Spleen (tissue), 7 donors: ENCODE measurements at regions not wholly inside any gene's neighbourhood (a gene's known extent, or its start where the extent isn't known, plus 50 kb on each side); places are given as distances from the start of the nearest gene placed in this dataset.
"Not testable (repeated sequence)": the region's sequence is repeated elsewhere in the genome, so short reads cannot be mapped to it uniquely, and the experiment has no call there.

Source experiments
- POLR2AphosphoS5 ChIP-seq, 3 donors: sonication (generic); formaldehyde crosslinking; IDR thresholded peaks; one replicate each; pipeline ENCODE4 v1.5.1; 2017; ENCODE audit warnings: antibody characterized with exemption in 3 of 3
- TF ChIP-seq, protein P1 (sequence below), 11 experiments: fragments of 200-600 bp in 7 of 11; fragments of 450-650 bp in 4 of 11; sonication (generic) in 4 of 11; IDR thresholded peaks in 8 of 11; conservative IDR thresholded peaks in 3 of 11; 1 replicate in 7 of 11; 2 replicates in 4 of 11; pipeline versions ENCODE4 v1.4.0 to v1.8.0; 2016 to 2021; ENCODE audit warnings: antibody characterized with exemption in 11 of 11, inconsistent platforms in 4 of 11, mild to moderate bottlenecking in 1 of 11
- donor health status: DM: no; HTN: no; CAD: no; lungs with moderate emphysema.
- donor health status: DM: no; HTN: no; CAD: no.
- donor health status: DM: no; HTN: no; CAD: no.

- TF ChIP-seq, protein P1, sequence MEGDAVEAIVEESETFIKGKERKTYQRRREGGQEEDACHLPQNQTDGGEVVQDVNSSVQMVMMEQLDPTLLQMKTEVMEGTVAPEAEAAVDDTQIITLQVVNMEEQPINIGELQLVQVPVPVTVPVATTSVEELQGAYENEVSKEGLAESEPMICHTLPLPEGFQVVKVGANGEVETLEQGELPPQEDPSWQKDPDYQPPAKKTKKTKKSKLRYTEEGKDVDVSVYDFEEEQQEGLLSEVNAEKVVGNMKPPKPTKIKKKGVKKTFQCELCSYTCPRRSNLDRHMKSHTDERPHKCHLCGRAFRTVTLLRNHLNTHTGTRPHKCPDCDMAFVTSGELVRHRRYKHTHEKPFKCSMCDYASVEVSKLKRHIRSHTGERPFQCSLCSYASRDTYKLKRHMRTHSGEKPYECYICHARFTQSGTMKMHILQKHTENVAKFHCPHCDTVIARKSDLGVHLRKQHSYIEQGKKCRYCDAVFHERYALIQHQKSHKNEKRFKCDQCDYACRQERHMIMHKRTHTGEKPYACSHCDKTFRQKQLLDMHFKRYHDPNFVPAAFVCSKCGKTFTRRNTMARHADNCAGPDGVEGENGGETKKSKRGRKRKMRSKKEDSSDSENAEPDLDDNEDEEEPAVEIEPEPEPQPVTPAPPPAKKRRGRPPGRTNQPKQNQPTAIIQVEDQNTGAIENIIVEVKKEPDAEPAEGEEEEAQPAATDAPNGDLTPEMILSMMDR (IDR thresholded peaks at IDR 0.05 in 8 of 11, conservative IDR thresholded peaks at IDR 0.05 in 3 of 11): peak; percentile 8 to 93 (median 82)
- not testable (repeated sequence) for TF ChIP-seq POLR2AphosphoS5 (IDR thresholded peaks at IDR 0.05)
Observed at GRCh38 chr15:44853304-44853950, 103.1 kb upstream of the TERB2 start.
